Endothelial cell of umbilical vein (primary cell): ENCODE measurements at regions not wholly inside any gene's neighbourhood (a gene's known extent, or its start where the extent isn't known, plus 50 kb on each side); places are given as distances from the start of the nearest gene placed in this dataset.
"Not testable (repeated sequence)": the region's sequence is repeated elsewhere in the genome, so short reads cannot be mapped to it uniquely, and the experiment has no call there.

ENCODE experiments used
- BruUV-seq: library from RNA; stranded (reverse); fragments of 400-500 nt; replicated peaks from 2 replicates; lab custom pipeline; 2021; lab: Mats Ljungman, UMichigan
- CTCF ChIA-PET: fragments of 300-600, 350-600 bp; sonication (Branson Sonifier 250); formaldehyde crosslinking; loops from one replicate; lab custom pipeline; 2021; ENCODE audit warnings: antibody characterized with exemption, inconsistent platforms; lab: Charles Lee
- POLR2A ChIA-PET: fragments of 300-600, 350-600 bp; sonication (Branson Sonifier 250); formaldehyde crosslinking; loops from one replicate; lab custom pipeline; 2021; ENCODE audit warnings: antibody characterized with exemption, inconsistent platforms; lab: Charles Lee
- DNase-seq: peaks from one replicate; pipeline ENCODE4 v3.0.0-alpha.2; 2011; ENCODE audit warnings: low read depth, low spot score
- FAIRE-seq: peaks from 2 replicates; lab custom pipeline; 2011; peaks lifted over from hg19 to GRCh38; lab: Jason Lieb, UNC
- H2AFZ ChIP-seq: 2 replicates; pipeline ENCODE4 v1.6.0; 2012; ENCODE audit warnings: low read depth, low read length, control low read depth, inconsistent platforms
- H3K27ac ChIP-seq: 2 replicates; pipeline ENCODE4 v1.5.1; 2011; ENCODE audit warnings: low read depth, mild to moderate bottlenecking, control low read depth, low read length, moderate library complexity; ENCODE audit not compliant: insufficient read depth
- H3K27me3 ChIP-seq, 2 experiments: 2 replicates each; pipeline versions ENCODE4 v1.6.0 to v1.6.1; 2011; ENCODE audit warnings: low read length in 2 of 2, mixed read lengths in 1 of 2; ENCODE audit not compliant: control insufficient read depth in 2 of 2, insufficient read depth in 2 of 2
- H3K36me3 ChIP-seq, 2 experiments: 2 replicates in 1 of 2; 3 replicates in 1 of 2; pipeline ENCODE4 v1.5.1; 2011; ENCODE audit warnings: low read length in 2 of 2, mild to moderate bottlenecking in 1 of 2, moderate library complexity in 1 of 2; ENCODE audit not compliant: control insufficient read depth in 2 of 2, insufficient read depth in 2 of 2; ENCODE audit errors: extremely low read depth in 1 of 2
- H3K4me1 ChIP-seq: 3 replicates; pipeline ENCODE4 v1.5.1; 2011; ENCODE audit warnings: mild to moderate bottlenecking, low read length; ENCODE audit not compliant: control insufficient read depth, insufficient read depth; ENCODE audit errors: extremely low read depth
- H3K4me2 ChIP-seq: 2 replicates; pipeline ENCODE4 v1.6.1; 2011; ENCODE audit warnings: low read length, control low read depth, mixed read lengths; ENCODE audit not compliant: insufficient read depth
- H3K4me3 ChIP-seq, 3 experiments: fragments of 200-600 bp in 1 of 3; sonication (generic), shearing (Covaris generic) in 1 of 3; replicated peaks in 1 of 3; 2 replicates each; pipeline ENCODE4 v1.5.1; 2011 to 2016; ENCODE audit warnings: control low read depth in 3 of 3, low read length in 3 of 3, mild to moderate bottlenecking in 2 of 3, inconsistent platforms in 1 of 3, low read depth in 1 of 3, moderate library complexity in 1 of 3; ENCODE audit not compliant: insufficient read depth in 1 of 3
- H3K79me2 ChIP-seq: 2 replicates; pipeline ENCODE4 v1.6.0; 2012; ENCODE audit warnings: low read length, inconsistent platforms; ENCODE audit not compliant: control insufficient read depth, insufficient read depth
- H3K9ac ChIP-seq: replicated peaks from 2 replicates; pipeline ENCODE3; 2011; ENCODE audit warnings: low read length, control low read depth; ENCODE audit not compliant: insufficient read depth; ENCODE audit errors: extremely low read depth
- H3K9me1 ChIP-seq: replicated peaks from 3 replicates; pipeline ENCODE4 v1.6.0; 2011; ENCODE audit warnings: mild to moderate bottlenecking, low read length; ENCODE audit not compliant: control insufficient read depth, insufficient read depth; ENCODE audit errors: extremely low read depth
- H3K9me3 ChIP-seq: replicated peaks from 2 replicates; pipeline ENCODE4 v1.5.1; 2012; ENCODE audit warnings: low read length, inconsistent platforms; ENCODE audit not compliant: control insufficient read depth, insufficient read depth
- H4K20me1 ChIP-seq: replicated peaks from 2 replicates; pipeline ENCODE3; 2011; ENCODE audit warnings: mild to moderate bottlenecking, low read length; ENCODE audit not compliant: control insufficient read depth, insufficient read depth; ENCODE audit errors: extremely low read depth
- GATA2 ChIP-seq: IDR thresholded peaks from 2 replicates; pipeline ENCODE4 v1.7.0; 2011; ENCODE audit warnings: low read depth, mild to moderate bottlenecking, moderate library complexity, mixed read lengths, low read length; ENCODE audit not compliant: insufficient read length, insufficient read depth
- POLR2A ChIP-seq: IDR thresholded peaks from 2 replicates; pipeline ENCODE4 v1.6.1; 2012; ENCODE audit warnings: low read depth, mild to moderate bottlenecking, control low read depth, low read length
- POLR2AphosphoS5 ChIP-seq: IDR thresholded peaks from 2 replicates; pipeline ENCODE4 v1.6.1; 2012; ENCODE audit warnings: low read depth, mild to moderate bottlenecking, control low read depth, low read length, moderate library complexity; ENCODE audit not compliant: insufficient read depth
- dilution Hi-C: fragments of 300-500 bp; cut with MboI; formaldehyde crosslinking; loops from one replicate; pipeline ENCODE4 v1.15.0; 2019; ENCODE audit warnings: low sequenced_read_pairs; ENCODE audit not compliant: extremely low pct_ligation_motif_present
- intact Hi-C: fragments of 100-400 bp; cut with micrococcal nuclease; formaldehyde crosslinking; loops from one replicate; pipeline ENCODE4 v1.10.0; 2022

GRCh38 chr4:151541389-151542071 is 132.6 kb downstream of the FHIP1A start:
- no peaks in the 10 kb centered on the region for H3K9me3 ChIP-seq
- ChIA-PET POLR2A (interaction anchor here (0.6 kb wide), 1 partner anchor 124 kb away, joined by 3 read pairs; no protein-coding TSS in a partner anchor), CTCF (interaction anchor here (0.8 to 1.9 kb wide), 6 partner anchors 10 to 424 kb away, joined by 3 to 9 read pairs (median 4); no protein-coding TSS in a partner anchor)
- H2AFZ ChIP-seq: peak overlapping the region; percentile 19
- H3K27ac ChIP-seq: no peak overlapping the region
- no peaks in the 10 kb centered on the region for H3K79me2 ChIP-seq
- no peaks in the 10 kb centered on the region for H4K20me1 ChIP-seq
- FAIRE-seq (no peak), DNase-seq (peak; percentile 36)
- TF ChIP-seq POLR2A (no peak), GATA2 (peak; percentile 74)
- no peaks in the 10 kb centered on the region for H3K36me3 ChIP-seq
- no peaks in the 10 kb centered on the region for H3K9me1 ChIP-seq
- H3K27me3 ChIP-seq: no peaks in the 10 kb centered on the region
- peak overlapping the region; percentile 64 for H3K4me2 ChIP-seq
- no peak overlapping the region for H3K9ac ChIP-seq
- no TSS peak for BruUV-seq
- no peak overlapping the region for H3K4me3 ChIP-seq
- dilution Hi-C loops (no loop called here), intact Hi-C loops (no loop called here)
- peaks cover 13% of the 10 kb centered on the region for H3K4me1 ChIP-seq

DNA sequence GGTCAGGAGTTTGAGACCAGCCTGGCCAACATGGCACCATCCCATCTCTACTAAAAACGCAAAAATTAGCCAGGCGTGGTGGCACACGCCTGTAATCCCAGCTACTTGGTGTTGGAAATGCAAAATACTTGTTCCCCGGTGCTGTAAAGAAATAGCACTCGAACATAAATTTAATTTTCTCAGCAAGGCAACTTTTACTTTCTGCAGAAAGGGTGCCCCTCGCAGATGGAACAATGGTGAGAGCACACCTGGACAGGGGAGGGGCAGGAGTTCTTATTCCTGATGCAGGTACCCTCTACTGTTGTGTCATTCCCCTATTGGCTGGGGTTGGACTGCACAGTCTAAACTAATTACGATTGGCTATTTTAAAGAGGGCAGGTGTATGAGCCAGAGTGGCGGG is 139.7 kb downstream of the FHIP1A start:
- TF ChIP-seq POLR2A (no peak), POLR2AphosphoS5 (no peak)
- H3K79me2 ChIP-seq: no peaks in the 10 kb centered on the region
- no TSS peak for BruUV-seq
- ChIA-PET CTCF (no interaction called here), POLR2A (no interaction called here)
- intact Hi-C loops (no loop called here), dilution Hi-C loops (no loop called here)
- H3K4me3 ChIP-seq: no peak overlapping the region
- no peak overlapping the region for H3K27ac ChIP-seq
- H4K20me1 ChIP-seq: no peaks in the 10 kb centered on the region
- no peaks in the 10 kb centered on the region for H3K4me1 ChIP-seq
- FAIRE-seq (no peak), DNase-seq (no peak)
- no peaks in the 10 kb centered on the region for H3K36me3 ChIP-seq
- H3K9me1 ChIP-seq: no peaks in the 10 kb centered on the region
- H2AFZ ChIP-seq: no peak overlapping the region
- no peak overlapping the region for H3K4me2 ChIP-seq
- no peaks in the 10 kb centered on the region for H3K9me3 ChIP-seq
- no peak overlapping the region for H3K9ac ChIP-seq
- H3K27me3 ChIP-seq: no peaks in the 10 kb centered on the region

GRCh38 chr4:151549378-151549777 is 140.4 kb downstream of the FHIP1A start:
- POLR2A ChIA-PET, H3K4me2 ChIP-seq, BruUV-seq, H3K9me1 ChIP-seq, H3K9ac ChIP-seq, FAIRE-seq, H3K4me1 ChIP-seq, H3K4me3 ChIP-seq, H2AFZ ChIP-seq, H3K9me3 ChIP-seq, H3K27me3 ChIP-seq, DNase-seq, H3K36me3 ChIP-seq, intact Hi-C loops, dilution Hi-C loops, H3K79me2 ChIP-seq, H3K27ac ChIP-seq, H4K20me1 ChIP-seq: not testable (repeated sequence)
- CTCF ChIA-PET: interaction anchor here (0.8 kb wide), 1 partner anchor 9 kb away, joined by 3 read pairs; no protein-coding TSS in a partner anchor
